ENCODE measurements at regions not wholly inside any gene's neighbourhood (a gene's known extent, or its start where the extent isn't known, plus 50 kb on each side); places are given as distances from the start of the nearest gene placed in this dataset.

DNA sequence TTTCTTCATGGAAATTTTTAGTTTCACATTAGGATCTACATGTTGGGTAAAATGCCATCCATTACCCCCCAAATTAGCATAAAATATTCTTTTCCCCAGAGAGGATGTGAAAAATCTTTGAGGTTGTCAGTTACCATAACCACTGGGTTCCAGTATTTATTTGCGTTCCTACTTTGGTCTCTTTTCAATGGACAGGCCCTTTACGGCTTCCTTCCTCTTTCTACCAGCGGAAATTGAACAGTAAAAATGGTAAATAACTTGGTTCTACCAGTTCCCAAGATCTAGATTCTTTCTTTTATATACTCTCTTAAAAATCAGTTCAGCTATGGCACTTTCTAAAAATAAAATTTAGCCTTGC is 169.2 kb upstream of the APCDD1 start:
- Histone ChIP-seq H3K27me3 (no peaks in the 10 kb centered on the region), H3K9me3 (no peaks in the 10 kb centered on the region), H3K27ac (no peak overlapping the region), H3K4me3 (no peak overlapping the region), H3K36me3 (no peaks in the 10 kb centered on the region), H3K4me1 (no peaks in the 10 kb centered on the region)
- intact Hi-C loops (cut with DNase I) = no loop called here
- DNase-seq (ENCODE audit: low spot score in 2 of 2) = no peak
- TF ChIP-seq, protein P1, sequence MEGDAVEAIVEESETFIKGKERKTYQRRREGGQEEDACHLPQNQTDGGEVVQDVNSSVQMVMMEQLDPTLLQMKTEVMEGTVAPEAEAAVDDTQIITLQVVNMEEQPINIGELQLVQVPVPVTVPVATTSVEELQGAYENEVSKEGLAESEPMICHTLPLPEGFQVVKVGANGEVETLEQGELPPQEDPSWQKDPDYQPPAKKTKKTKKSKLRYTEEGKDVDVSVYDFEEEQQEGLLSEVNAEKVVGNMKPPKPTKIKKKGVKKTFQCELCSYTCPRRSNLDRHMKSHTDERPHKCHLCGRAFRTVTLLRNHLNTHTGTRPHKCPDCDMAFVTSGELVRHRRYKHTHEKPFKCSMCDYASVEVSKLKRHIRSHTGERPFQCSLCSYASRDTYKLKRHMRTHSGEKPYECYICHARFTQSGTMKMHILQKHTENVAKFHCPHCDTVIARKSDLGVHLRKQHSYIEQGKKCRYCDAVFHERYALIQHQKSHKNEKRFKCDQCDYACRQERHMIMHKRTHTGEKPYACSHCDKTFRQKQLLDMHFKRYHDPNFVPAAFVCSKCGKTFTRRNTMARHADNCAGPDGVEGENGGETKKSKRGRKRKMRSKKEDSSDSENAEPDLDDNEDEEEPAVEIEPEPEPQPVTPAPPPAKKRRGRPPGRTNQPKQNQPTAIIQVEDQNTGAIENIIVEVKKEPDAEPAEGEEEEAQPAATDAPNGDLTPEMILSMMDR (IDR thresholded peaks at IDR 0.05) = no peak

DNA sequence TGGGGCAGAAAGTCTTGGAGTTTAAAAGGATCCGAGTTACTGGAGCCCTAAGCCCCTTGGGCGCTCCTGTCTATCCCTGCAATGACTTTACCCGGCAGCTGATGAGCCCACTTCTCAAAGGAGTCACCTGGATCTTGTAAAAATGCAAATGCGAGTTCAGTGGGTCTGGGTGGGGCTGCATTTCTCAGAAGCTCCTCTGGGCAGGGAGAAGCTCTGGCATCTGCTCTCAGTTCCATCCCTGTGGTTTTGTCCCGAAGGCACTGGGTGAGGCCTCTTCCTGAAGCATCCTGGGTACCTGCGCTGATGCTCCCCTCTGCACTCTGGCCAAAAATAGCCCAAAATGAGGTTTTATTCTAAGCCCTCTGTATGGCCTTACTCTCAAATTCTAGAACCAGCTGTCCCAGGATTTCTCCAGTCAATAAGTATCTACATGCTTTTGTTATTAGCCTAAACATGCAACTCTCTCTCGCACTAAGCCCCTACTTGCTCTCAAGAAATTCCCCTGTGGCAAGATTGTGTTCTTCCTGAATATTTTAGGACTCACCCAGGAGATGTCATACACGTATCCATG is 167.8 kb upstream of the APCDD1 start:
- no peak for DNase-seq (ENCODE audit: low spot score in 2 of 2)
- no peak overlapping the region for H3K27ac ChIP-seq
- TF ChIP-seq, protein P1 (IDR thresholded peaks at IDR 0.05) = no peak
- no peaks in the 10 kb centered on the region for H3K4me1 ChIP-seq
- H3K27me3 ChIP-seq = no peaks in the 10 kb centered on the region
- H3K4me3 ChIP-seq = no peak overlapping the region
- no peaks in the 10 kb centered on the region for H3K36me3 ChIP-seq
- no peaks in the 10 kb centered on the region for H3K9me3 ChIP-seq
- intact Hi-C loops (cut with DNase I) = no loop called here

GRCh38 chr18:10289251-10289650 is 165.2 kb upstream of the APCDD1 start:
- Histone ChIP-seq H3K4me3 (no peak overlapping the region), H3K27me3 (no peaks in the 10 kb centered on the region), H3K9me3 (no peaks in the 10 kb centered on the region), H3K4me1 (no peaks in the 10 kb centered on the region), H3K27ac (no peak overlapping the region), H3K36me3 (no peaks in the 10 kb centered on the region)
- no peak for DNase-seq (ENCODE audit: low spot score in 2 of 2)
- intact Hi-C loops (cut with DNase I) = no loop called here
- TF ChIP-seq, protein P1 (IDR thresholded peaks at IDR 0.05) = no peak

DNA sequence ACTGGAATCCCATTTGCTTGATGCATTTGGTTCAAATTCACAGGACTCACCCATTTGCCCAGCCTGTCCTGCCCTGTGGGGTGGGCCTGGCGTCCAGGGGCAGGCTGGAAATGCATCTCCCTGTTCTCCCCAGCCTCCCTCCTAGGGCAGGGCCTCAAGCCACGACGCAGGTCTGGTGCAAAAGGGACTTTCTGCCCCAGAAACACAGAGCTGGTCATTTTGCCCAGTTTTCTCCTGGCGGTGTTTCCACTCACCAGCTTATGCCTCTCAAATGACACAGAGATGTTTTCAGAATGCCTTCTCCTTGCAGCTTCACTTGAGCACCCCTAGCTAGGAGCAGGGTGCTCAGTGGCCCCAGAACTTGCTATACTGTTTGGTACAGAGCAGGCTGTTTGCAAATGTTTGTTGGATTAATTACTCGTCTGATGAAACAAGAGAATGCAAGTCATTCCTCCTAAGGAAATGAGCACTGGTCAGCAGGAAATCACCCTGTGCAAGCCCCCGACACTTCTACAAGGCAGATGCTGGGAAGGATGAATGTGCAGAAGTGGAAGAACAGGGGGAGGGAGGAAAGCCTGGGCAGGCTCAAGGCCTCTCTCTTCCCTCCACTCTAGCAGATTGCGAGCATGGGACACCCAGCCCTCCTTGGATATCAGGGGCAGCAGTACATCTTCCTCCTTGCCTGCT is 164.3 kb upstream of the APCDD1 start:
- Histone ChIP-seq H3K4me1 (no peaks in the 10 kb centered on the region), H3K9me3 (no peaks in the 10 kb centered on the region), H3K4me3 (no peak overlapping the region), H3K27ac (no peak overlapping the region), H3K27me3 (no peaks in the 10 kb centered on the region), H3K36me3 (no peaks in the 10 kb centered on the region)
- TF ChIP-seq, protein P1 (IDR thresholded peaks at IDR 0.05) = no peak
- intact Hi-C loops (cut with DNase I) = no loop called here
- DNase-seq (ENCODE audit: low spot score in 2 of 2) = no peak

- intact Hi-C loops (cut with DNase I) = no loop called here
Observed at GRCh38 chr18:10290638-10291235, 163.7 kb upstream of the APCDD1 start.

More at GRCh38 chr18:10290638-10291235, 163.7 kb upstream of the APCDD1 start:
- no peaks in the 10 kb centered on the region for H3K9me3 ChIP-seq
- H3K4me1 ChIP-seq = no peaks in the 10 kb centered on the region
- TF ChIP-seq, protein P1 (IDR thresholded peaks at IDR 0.05) = no peak
- no peak for DNase-seq (ENCODE audit: low spot score in 2 of 2)
- no peaks in the 10 kb centered on the region for H3K36me3 ChIP-seq
- H3K27ac ChIP-seq = no peak overlapping the region
- no peaks in the 10 kb centered on the region for H3K27me3 ChIP-seq
- H3K4me3 ChIP-seq = no peak overlapping the region
